ENCODE measurements at regions not wholly inside any gene's neighbourhood (a gene's known extent, or its start where the extent isn't known, plus 50 kb on each side); places are given as distances from the start of the nearest gene placed in this dataset.
"Not testable (repeated sequence)": the region's sequence is repeated elsewhere in the genome, so short reads cannot be mapped to it uniquely, and the experiment has no call there.

- Histone ChIP-seq H3K4me3 (ENCODE audit: low read depth, low read length) (no peak overlapping the region), H3K9ac (ENCODE audit: low read depth, low read length) (no peak overlapping the region), H3K27ac (ENCODE audit: low read depth, low read length) (no peak overlapping the region), H3K36me3 (ENCODE audit: control insufficient read depth, insufficient read depth, low read length) (no peaks in the 10 kb centered on the region), H3K9me3 (ENCODE audit: control insufficient read depth, insufficient read depth, low read length) (no peaks in the 10 kb centered on the region), H3K4me1 (ENCODE audit: control insufficient read depth, insufficient read depth, low read length) (peaks cover 3% of the 10 kb centered on the region; the same call in 1 of the 2 replicates), H3K27me3 (ENCODE audit: control insufficient read depth, insufficient read depth, low read length) (no peaks in the 10 kb centered on the region)
Measured at GRCh38 chr5:117559005-117559844, 984.6 kb upstream of the SEMA6A start.

GRCh38 chr5:117551236-117551635 is 976.6 kb upstream of the SEMA6A start:
- H3K27ac ChIP-seq (ENCODE audit: low read depth, low read length): no peak overlapping the region
- H3K4me1 ChIP-seq (ENCODE audit: control insufficient read depth, insufficient read depth, low read length): no peaks in the 10 kb centered on the region
- H3K27me3 ChIP-seq (ENCODE audit: control insufficient read depth, insufficient read depth, low read length): no peaks in the 10 kb centered on the region
- no peaks in the 10 kb centered on the region for H3K9me3 ChIP-seq (ENCODE audit: control insufficient read depth, insufficient read depth, low read length)
- no peaks in the 10 kb centered on the region for H3K36me3 ChIP-seq (ENCODE audit: control insufficient read depth, insufficient read depth, low read length)
- no peak overlapping the region for H3K9ac ChIP-seq (ENCODE audit: low read depth, low read length)
- no peak overlapping the region for H3K4me3 ChIP-seq (ENCODE audit: low read depth, low read length)

GRCh38 chr5:117547192-117547591 is 972.6 kb upstream of the SEMA6A start:
- Histone ChIP-seq H3K4me3 (ENCODE audit: low read depth, low read length) (no peak overlapping the region), H3K27me3 (ENCODE audit: control insufficient read depth, insufficient read depth, low read length) (no peaks in the 10 kb centered on the region), H3K27ac (ENCODE audit: low read depth, low read length) (no peak overlapping the region), H3K9me3 (ENCODE audit: control insufficient read depth, insufficient read depth, low read length) (no peaks in the 10 kb centered on the region), H3K36me3 (ENCODE audit: control insufficient read depth, insufficient read depth, low read length) (no peaks in the 10 kb centered on the region), H3K9ac (ENCODE audit: low read depth, low read length) (no peak overlapping the region), H3K4me1 (ENCODE audit: control insufficient read depth, insufficient read depth, low read length) (no peaks in the 10 kb centered on the region)

DNA sequence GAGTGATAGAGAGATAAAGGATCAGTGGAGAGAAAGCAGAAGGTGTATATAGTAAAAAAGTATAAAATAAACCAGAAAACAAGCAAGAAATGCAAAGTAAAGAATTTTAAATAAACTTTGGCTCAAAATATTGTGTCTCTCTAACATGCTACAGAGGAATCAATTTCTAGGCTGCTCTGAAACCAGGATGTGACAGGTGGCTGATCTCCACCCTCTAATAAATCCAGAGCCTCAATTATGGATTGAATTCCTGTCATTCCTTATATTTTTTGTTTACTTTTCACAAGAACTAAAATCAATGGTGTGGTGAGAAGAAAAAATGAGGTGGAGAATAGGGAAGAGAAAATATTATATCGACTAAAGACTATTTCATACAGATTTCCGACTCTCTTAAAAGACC is 965.1 kb upstream of the SEMA6A start:
- no peak overlapping the region for H3K4me3 ChIP-seq (ENCODE audit: low read depth, low read length)
- no peaks in the 10 kb centered on the region for H3K27me3 ChIP-seq (ENCODE audit: control insufficient read depth, insufficient read depth, low read length)
- H3K4me1 ChIP-seq (ENCODE audit: control insufficient read depth, insufficient read depth, low read length): no peaks in the 10 kb centered on the region
- H3K27ac ChIP-seq (ENCODE audit: low read depth, low read length): no peak overlapping the region
- no peaks in the 10 kb centered on the region for H3K36me3 ChIP-seq (ENCODE audit: control insufficient read depth, insufficient read depth, low read length)
- H3K9ac ChIP-seq (ENCODE audit: low read depth, low read length): no peak overlapping the region
- no peaks in the 10 kb centered on the region for H3K9me3 ChIP-seq (ENCODE audit: control insufficient read depth, insufficient read depth, low read length)

DNA sequence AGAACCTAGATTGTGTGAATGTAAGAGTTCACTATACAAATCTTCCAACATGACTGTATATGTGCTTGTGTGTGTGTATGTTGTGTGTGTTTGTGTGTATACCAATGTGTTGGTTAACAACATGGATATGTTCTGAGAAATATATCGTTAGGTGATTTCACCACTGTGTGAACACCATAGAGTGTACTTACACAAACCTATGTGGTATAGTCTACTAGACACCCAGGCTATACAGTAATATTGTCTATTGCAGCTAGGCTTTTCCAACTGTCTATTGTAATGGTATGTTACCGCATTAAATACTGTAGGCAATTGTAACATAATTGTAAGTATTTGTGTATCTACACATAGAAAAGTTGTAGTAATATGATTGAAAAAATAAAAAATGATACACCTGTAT is 959.2 kb upstream of the SEMA6A start:
- Histone ChIP-seq H3K9ac (ENCODE audit: low read depth, low read length) (no peak overlapping the region), H3K4me1 (ENCODE audit: control insufficient read depth, insufficient read depth, low read length) (no peaks in the 10 kb centered on the region), H3K27ac (ENCODE audit: low read depth, low read length) (no peak overlapping the region), H3K4me3 (ENCODE audit: low read depth, low read length) (no peak overlapping the region), H3K27me3 (ENCODE audit: control insufficient read depth, insufficient read depth, low read length) (no peaks in the 10 kb centered on the region), H3K9me3 (ENCODE audit: control insufficient read depth, insufficient read depth, low read length) (no peaks in the 10 kb centered on the region), H3K36me3 (ENCODE audit: control insufficient read depth, insufficient read depth, low read length) (no peaks in the 10 kb centered on the region)

DNA sequence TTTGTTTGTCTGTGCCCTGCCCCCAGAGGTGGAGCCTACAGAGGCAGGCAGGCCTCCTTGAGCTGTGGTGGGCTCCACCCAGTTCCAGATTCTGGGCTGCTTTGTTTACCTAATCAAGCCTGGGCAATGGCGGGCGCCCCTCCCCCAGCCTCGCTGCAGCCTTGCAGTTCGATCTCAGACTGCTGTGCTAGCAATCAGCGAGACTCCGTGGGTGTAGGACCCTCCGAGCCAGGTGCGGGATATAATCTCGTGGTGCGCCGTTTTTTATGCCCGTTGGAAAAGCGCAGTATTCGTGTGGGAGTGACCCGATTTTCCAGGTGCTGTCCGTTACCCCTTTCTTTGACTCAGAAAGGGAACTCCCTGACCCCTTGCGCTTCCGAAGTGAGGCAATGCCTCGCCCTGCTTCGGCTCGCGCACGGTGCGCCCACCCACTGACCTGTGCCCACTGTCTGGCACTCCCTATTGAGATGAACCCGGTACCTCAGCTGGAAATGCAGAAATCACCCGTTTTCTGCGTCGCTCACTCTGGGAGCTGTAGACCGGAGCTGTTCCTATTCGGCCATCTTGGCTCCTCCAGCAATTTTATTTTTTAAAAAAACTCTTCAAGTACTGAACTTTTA is 958.5 kb upstream of the SEMA6A start:
- H3K27me3 ChIP-seq (ENCODE audit: control insufficient read depth, insufficient read depth, low read length); H3K4me3 ChIP-seq (ENCODE audit: low read depth, low read length); H3K36me3 ChIP-seq (ENCODE audit: control insufficient read depth, insufficient read depth, low read length); H3K4me1 ChIP-seq (ENCODE audit: control insufficient read depth, insufficient read depth, low read length); H3K9ac ChIP-seq (ENCODE audit: low read depth, low read length); H3K27ac ChIP-seq (ENCODE audit: low read depth, low read length); H3K9me3 ChIP-seq (ENCODE audit: control insufficient read depth, insufficient read depth, low read length): not testable (repeated sequence)

- H3K4me3 ChIP-seq (ENCODE audit: low read depth, low read length): no peak overlapping the region
- H3K27ac ChIP-seq (ENCODE audit: low read depth, low read length): no peak overlapping the region
- no peaks in the 10 kb centered on the region for H3K36me3 ChIP-seq (ENCODE audit: control insufficient read depth, insufficient read depth, low read length)
- H3K4me1 ChIP-seq (ENCODE audit: control insufficient read depth, insufficient read depth, low read length): no peaks in the 10 kb centered on the region
- no peaks in the 10 kb centered on the region for H3K27me3 ChIP-seq (ENCODE audit: control insufficient read depth, insufficient read depth, low read length)
- H3K9me3 ChIP-seq (ENCODE audit: control insufficient read depth, insufficient read depth, low read length): peaks cover 10% of the 10 kb centered on the region
- H3K9ac ChIP-seq (ENCODE audit: low read depth, low read length): no peak overlapping the region
Measured at GRCh38 chr5:117519957-117520500, 945.4 kb upstream of the SEMA6A start.

GRCh38 chr5:117504305-117504704 is 929.7 kb upstream of the SEMA6A start:
- H3K9me3 ChIP-seq (ENCODE audit: control insufficient read depth, insufficient read depth, low read length): no peaks in the 10 kb centered on the region
- no peak overlapping the region for H3K27ac ChIP-seq (ENCODE audit: low read depth, low read length)
- H3K36me3 ChIP-seq (ENCODE audit: control insufficient read depth, insufficient read depth, low read length): no peaks in the 10 kb centered on the region
- no peak overlapping the region for H3K9ac ChIP-seq (ENCODE audit: low read depth, low read length)
- no peaks in the 10 kb centered on the region for H3K4me1 ChIP-seq (ENCODE audit: control insufficient read depth, insufficient read depth, low read length)
- no peak overlapping the region for H3K4me3 ChIP-seq (ENCODE audit: low read depth, low read length)
- H3K27me3 ChIP-seq (ENCODE audit: control insufficient read depth, insufficient read depth, low read length): no peaks in the 10 kb centered on the region

DNA sequence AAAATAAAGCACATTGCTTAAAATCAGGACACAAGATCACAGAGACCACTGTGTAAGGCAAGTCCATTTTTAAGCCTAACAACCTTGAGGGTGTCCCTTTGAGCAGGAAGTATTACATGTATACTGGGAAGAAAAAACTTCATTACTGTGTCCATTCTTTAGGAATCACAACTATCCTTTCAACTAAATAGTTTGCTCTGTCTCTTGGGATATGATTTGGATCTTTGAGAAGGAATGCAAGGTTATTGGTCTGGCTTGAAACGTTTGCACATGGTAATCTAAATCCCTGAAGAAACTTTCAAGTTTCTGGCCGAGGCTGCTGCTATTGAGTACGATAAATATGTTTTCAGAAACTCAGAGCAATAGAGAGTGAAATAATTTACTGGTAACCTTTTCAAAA is 923.0 kb upstream of the SEMA6A start:
- no peak overlapping the region for H3K9ac ChIP-seq (ENCODE audit: low read depth, low read length)

GRCh38 chr5:117496801-117497200 is 922.2 kb upstream of the SEMA6A start:
- H3K4me3 ChIP-seq (ENCODE audit: low read depth, low read length): no peak overlapping the region
- H3K36me3 ChIP-seq (ENCODE audit: control insufficient read depth, insufficient read depth, low read length): no peaks in the 10 kb centered on the region
- H3K9me3 ChIP-seq (ENCODE audit: control insufficient read depth, insufficient read depth, low read length): no peaks in the 10 kb centered on the region
- no peaks in the 10 kb centered on the region for H3K4me1 ChIP-seq (ENCODE audit: control insufficient read depth, insufficient read depth, low read length)
- H3K9ac ChIP-seq (ENCODE audit: low read depth, low read length): no peak overlapping the region
- H3K27me3 ChIP-seq (ENCODE audit: control insufficient read depth, insufficient read depth, low read length): no peaks in the 10 kb centered on the region
- H3K27ac ChIP-seq (ENCODE audit: low read depth, low read length): no peak overlapping the region

More for the DNA sequence above, 923.0 kb upstream of the SEMA6A start:
- no peaks in the 10 kb centered on the region for H3K27me3 ChIP-seq (ENCODE audit: control insufficient read depth, insufficient read depth, low read length)
- H3K4me1 ChIP-seq (ENCODE audit: control insufficient read depth, insufficient read depth, low read length): no peaks in the 10 kb centered on the region
- H3K36me3 ChIP-seq (ENCODE audit: control insufficient read depth, insufficient read depth, low read length): no peaks in the 10 kb centered on the region
- H3K9me3 ChIP-seq (ENCODE audit: control insufficient read depth, insufficient read depth, low read length): no peaks in the 10 kb centered on the region
- H3K27ac ChIP-seq (ENCODE audit: low read depth, low read length): no peak overlapping the region
- no peak overlapping the region for H3K4me3 ChIP-seq (ENCODE audit: low read depth, low read length)

DNA sequence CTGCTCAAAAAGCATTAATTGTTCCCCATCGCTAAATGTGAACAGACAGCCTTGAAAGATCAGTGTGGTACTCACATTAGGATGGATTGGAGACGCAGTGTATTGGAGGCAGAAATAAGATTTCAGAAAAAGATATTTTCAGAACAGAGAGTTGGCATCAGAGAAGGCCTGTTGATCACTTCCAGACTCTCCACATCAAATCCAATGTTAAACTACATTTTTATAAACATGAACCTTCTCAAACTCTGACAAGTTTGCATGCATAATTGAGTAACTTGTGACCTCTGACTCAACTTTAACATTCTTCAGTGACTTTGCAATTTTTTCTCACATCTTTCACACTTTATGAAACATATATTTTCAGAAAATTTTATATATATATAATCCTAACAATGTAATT is 919.6 kb upstream of the SEMA6A start:
- H3K9ac ChIP-seq (ENCODE audit: low read depth, low read length): no peak overlapping the region
- no peak overlapping the region for H3K4me3 ChIP-seq (ENCODE audit: low read depth, low read length)
- no peaks in the 10 kb centered on the region for H3K36me3 ChIP-seq (ENCODE audit: control insufficient read depth, insufficient read depth, low read length)
- H3K27me3 ChIP-seq (ENCODE audit: control insufficient read depth, insufficient read depth, low read length): no peaks in the 10 kb centered on the region
- no peak overlapping the region for H3K27ac ChIP-seq (ENCODE audit: low read depth, low read length)
- H3K4me1 ChIP-seq (ENCODE audit: control insufficient read depth, insufficient read depth, low read length): no peaks in the 10 kb centered on the region
- H3K9me3 ChIP-seq (ENCODE audit: control insufficient read depth, insufficient read depth, low read length): no peaks in the 10 kb centered on the region
